ENCODE measurements at regions not wholly inside any gene's neighbourhood (a gene's known extent, or its start where the extent isn't known, plus 50 kb on each side); places are given as distances from the start of the nearest gene placed in this dataset.

DNA sequence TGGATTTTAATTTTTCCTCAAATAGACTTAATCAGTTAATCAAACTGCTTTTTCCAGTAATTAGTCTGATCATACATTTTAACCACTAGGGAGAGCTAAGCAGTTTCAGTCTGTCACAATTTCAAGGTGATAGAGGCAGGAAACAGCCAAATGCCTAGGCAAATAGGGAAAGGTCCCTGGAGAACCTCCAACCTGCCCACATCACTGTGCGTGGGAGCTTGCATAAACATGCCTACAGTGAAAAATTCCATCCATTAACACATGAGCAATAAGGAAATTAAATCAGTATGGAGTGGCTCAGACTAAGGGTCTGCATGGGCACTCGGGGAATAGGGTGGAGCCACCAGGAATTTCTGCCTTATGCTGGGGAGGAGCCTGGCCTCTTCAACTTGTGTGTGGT, 74.6 kb downstream of the AASDHPPT start:
- no peaks in the 10 kb centered on the region for H3K79me2 ChIP-seq (ENCODE audit: control insufficient read depth, insufficient read depth, low read length)
- no peak overlapping the region for H3K4me3 ChIP-seq (replicated peaks in 1 of 4; ENCODE audit: control extremely low read depth in 1 of 4, insufficient read depth in 1 of 4, low read depth in 3 of 4, low read length in 4 of 4)
- H3K4me1 ChIP-seq (ENCODE audit: control insufficient read depth, extremely low read depth, insufficient read depth, low read length), result no peaks in the 10 kb centered on the region
- TF ChIP-seq EZH2 (IDR thresholded peaks at IDR 0.05; ENCODE audit: low read length, missing control alignments), result no peak
- TF ChIP-seq, protein P1, sequence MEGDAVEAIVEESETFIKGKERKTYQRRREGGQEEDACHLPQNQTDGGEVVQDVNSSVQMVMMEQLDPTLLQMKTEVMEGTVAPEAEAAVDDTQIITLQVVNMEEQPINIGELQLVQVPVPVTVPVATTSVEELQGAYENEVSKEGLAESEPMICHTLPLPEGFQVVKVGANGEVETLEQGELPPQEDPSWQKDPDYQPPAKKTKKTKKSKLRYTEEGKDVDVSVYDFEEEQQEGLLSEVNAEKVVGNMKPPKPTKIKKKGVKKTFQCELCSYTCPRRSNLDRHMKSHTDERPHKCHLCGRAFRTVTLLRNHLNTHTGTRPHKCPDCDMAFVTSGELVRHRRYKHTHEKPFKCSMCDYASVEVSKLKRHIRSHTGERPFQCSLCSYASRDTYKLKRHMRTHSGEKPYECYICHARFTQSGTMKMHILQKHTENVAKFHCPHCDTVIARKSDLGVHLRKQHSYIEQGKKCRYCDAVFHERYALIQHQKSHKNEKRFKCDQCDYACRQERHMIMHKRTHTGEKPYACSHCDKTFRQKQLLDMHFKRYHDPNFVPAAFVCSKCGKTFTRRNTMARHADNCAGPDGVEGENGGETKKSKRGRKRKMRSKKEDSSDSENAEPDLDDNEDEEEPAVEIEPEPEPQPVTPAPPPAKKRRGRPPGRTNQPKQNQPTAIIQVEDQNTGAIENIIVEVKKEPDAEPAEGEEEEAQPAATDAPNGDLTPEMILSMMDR (conservative IDR thresholded peaks at IDR 0.05 in 1 of 2, IDR thresholded peaks at IDR 0.05 in 1 of 2; ENCODE audit: low read depth in 1 of 2, low read length in 2 of 2), result peak in 1 of 2 donors; percentile 28
- no peak overlapping the region for H3K4me2 ChIP-seq (ENCODE audit: extremely low read depth, insufficient read depth, low read length)
- H3K27ac ChIP-seq (ENCODE audit: insufficient read depth, low read length), result no peak overlapping the region
- no peak overlapping the region for H3K9ac ChIP-seq (ENCODE audit: insufficient read depth, low read length)
- H3K27me3 ChIP-seq (ENCODE audit: control insufficient read depth, insufficient read depth, low read length), result no peaks in the 10 kb centered on the region
- no peaks in the 10 kb centered on the region for H3K9me3 ChIP-seq (ENCODE audit: control insufficient read depth, insufficient read depth, low read depth, low read length)
- no peak overlapping the region for H2AFZ ChIP-seq (ENCODE audit: low read length)
- no peaks in the 10 kb centered on the region for H4K20me1 ChIP-seq (ENCODE audit: control insufficient read depth, extremely low read depth, insufficient read depth, low read length)
- no peaks in the 10 kb centered on the region for H3K36me3 ChIP-seq (ENCODE audit: control insufficient read depth, insufficient read depth, low read length)
- DNase-seq (ENCODE audit: low read depth in 2 of 2), result peak; percentile 7 to 86

DNA sequence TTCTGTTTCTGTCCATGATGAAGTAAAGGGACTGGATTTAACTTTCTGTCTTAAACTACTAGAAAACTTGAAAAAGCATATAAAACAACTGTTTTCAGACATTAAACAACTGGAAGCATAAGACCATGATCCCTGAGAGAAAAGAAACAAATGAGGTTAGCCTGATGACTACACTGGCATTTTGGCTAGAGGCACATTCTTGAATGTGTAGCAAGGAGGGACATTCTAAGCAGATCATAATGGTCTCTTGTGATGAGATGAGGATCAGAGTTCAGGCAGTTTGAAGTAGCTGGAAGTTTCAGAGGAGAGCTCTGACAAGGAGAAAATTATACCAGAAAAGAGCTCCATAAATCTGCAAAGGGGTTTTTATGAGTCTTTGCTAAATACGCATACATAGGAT, 75.4 kb downstream of the AASDHPPT start:
- H2AFZ ChIP-seq (ENCODE audit: low read length), result no peak overlapping the region
- no peak overlapping the region for H3K4me2 ChIP-seq (ENCODE audit: extremely low read depth, insufficient read depth, low read length)
- H3K36me3 ChIP-seq (ENCODE audit: control insufficient read depth, insufficient read depth, low read length), result no peaks in the 10 kb centered on the region
- H3K27me3 ChIP-seq (ENCODE audit: control insufficient read depth, insufficient read depth, low read length), result no peaks in the 10 kb centered on the region
- no peaks in the 10 kb centered on the region for H3K79me2 ChIP-seq (ENCODE audit: control insufficient read depth, insufficient read depth, low read length)
- TF ChIP-seq, protein P1 (conservative IDR thresholded peaks at IDR 0.05 in 1 of 2, IDR thresholded peaks at IDR 0.05 in 1 of 2; ENCODE audit: low read depth in 1 of 2, low read length in 2 of 2), result no peak
- TF ChIP-seq EZH2 (IDR thresholded peaks at IDR 0.05; ENCODE audit: low read length, missing control alignments), result no peak
- DNase-seq (ENCODE audit: low read depth in 2 of 2), result peak; percentile 3 to 56
- H3K4me1 ChIP-seq (ENCODE audit: control insufficient read depth, extremely low read depth, insufficient read depth, low read length), result no peaks in the 10 kb centered on the region
- H3K9ac ChIP-seq (ENCODE audit: insufficient read depth, low read length), result no peak overlapping the region
- H3K9me3 ChIP-seq (ENCODE audit: control insufficient read depth, insufficient read depth, low read depth, low read length), result no peaks in the 10 kb centered on the region
- no peaks in the 10 kb centered on the region for H4K20me1 ChIP-seq (ENCODE audit: control insufficient read depth, extremely low read depth, insufficient read depth, low read length)
- no peak overlapping the region for H3K4me3 ChIP-seq (replicated peaks in 1 of 4; ENCODE audit: control extremely low read depth in 1 of 4, insufficient read depth in 1 of 4, low read depth in 3 of 4, low read length in 4 of 4)
- H3K27ac ChIP-seq (ENCODE audit: insufficient read depth, low read length), result no peak overlapping the region

DNA sequence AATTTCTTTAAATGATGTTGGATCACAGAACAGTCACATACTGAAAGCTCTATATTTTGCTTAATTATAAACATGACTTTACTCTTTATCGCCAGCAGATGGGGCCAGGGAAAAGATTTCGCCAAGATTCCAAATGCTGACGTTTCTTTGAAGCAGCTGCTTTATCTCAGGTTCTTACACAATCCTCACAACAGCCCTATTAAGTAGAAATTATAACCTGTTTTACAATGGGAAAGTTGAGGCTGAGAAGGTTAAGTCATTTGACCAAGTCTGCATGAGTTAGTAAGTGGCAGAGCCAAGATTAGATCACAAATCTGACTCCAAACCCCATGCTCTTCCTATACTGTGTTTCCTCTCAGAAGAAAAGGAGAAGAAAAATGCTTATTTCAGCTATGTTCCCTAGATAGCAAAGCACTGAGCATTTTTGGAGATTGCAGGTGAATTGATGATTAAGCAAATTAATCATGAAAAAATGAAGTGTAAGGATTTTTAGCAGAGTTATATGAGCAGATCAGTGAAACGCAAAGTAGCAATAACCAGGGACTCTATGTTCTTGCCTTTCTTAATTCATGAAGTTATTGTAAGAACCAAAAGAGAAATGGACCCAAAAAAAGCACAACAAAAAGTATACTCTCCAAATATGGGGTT, 79.0 kb downstream of the AASDHPPT start:
- Histone ChIP-seq H3K27me3 (ENCODE audit: control insufficient read depth, insufficient read depth, low read length) (no peaks in the 10 kb centered on the region), H4K20me1 (ENCODE audit: control insufficient read depth, extremely low read depth, insufficient read depth, low read length) (no peaks in the 10 kb centered on the region), H3K9ac (ENCODE audit: insufficient read depth, low read length) (no peak overlapping the region), H3K4me1 (ENCODE audit: control insufficient read depth, extremely low read depth, insufficient read depth, low read length) (no peaks in the 10 kb centered on the region), H2AFZ (ENCODE audit: low read length) (no peak overlapping the region), H3K79me2 (ENCODE audit: control insufficient read depth, insufficient read depth, low read length) (no peaks in the 10 kb centered on the region), H3K27ac (ENCODE audit: insufficient read depth, low read length) (no peak overlapping the region), H3K36me3 (ENCODE audit: control insufficient read depth, insufficient read depth, low read length) (no peaks in the 10 kb centered on the region), H3K4me2 (ENCODE audit: extremely low read depth, insufficient read depth, low read length) (no peak overlapping the region), H3K9me3 (ENCODE audit: control insufficient read depth, insufficient read depth, low read depth, low read length) (no peaks in the 10 kb centered on the region), H3K4me3 (replicated peaks in 1 of 4; ENCODE audit: control extremely low read depth in 1 of 4, insufficient read depth in 1 of 4, low read depth in 3 of 4, low read length in 4 of 4) (no peak overlapping the region)
- DNase-seq (ENCODE audit: low read depth in 2 of 2), result peak; percentile 79 to 94
- no peak for TF ChIP-seq EZH2 (IDR thresholded peaks at IDR 0.05; ENCODE audit: low read length, missing control alignments)
- TF ChIP-seq, protein P1 (conservative IDR thresholded peaks at IDR 0.05 in 1 of 2, IDR thresholded peaks at IDR 0.05 in 1 of 2; ENCODE audit: low read depth in 1 of 2, low read length in 2 of 2), result peak; percentile 64
